HG02798 (cell line): ENCODE measurements at regions not wholly inside any gene's neighbourhood (a gene's known extent, or its start where the extent isn't known, plus 50 kb on each side); places are given as distances from the start of the nearest gene placed in this dataset.

Experiments used
- ATAC-seq: cut with Tn5 transposase; IDR thresholded peaks from one replicate; pipeline ENCODE4 v1.9.1; 2021; ENCODE audit warnings: mild to moderate bottlenecking; ENCODE audit not compliant: unreplicated experiment, poor library complexity

GRCh38 chr1:198102454-198102827 is 54.4 kb upstream of the NEK7 start:
- no peak for ATAC-seq

GRCh38 chr1:198105185-198105584 is 51.6 kb upstream of the NEK7 start:
- ATAC-seq: no peak

- no peak for ATAC-seq
Observed at GRCh38 chr1:198106011-198106410, 50.8 kb upstream of the NEK7 start.
